Colonic mucosa (tissue), 4 donors: ENCODE measurements at regions not wholly inside any gene's neighbourhood (a gene's known extent, or its start where the extent isn't known, plus 50 kb on each side); places are given as distances from the start of the nearest gene placed in this dataset.
A peak's percentile ranks its signal among the peaks of the same experiment; 100 is the strongest.
"Not testable (repeated sequence)": the region's sequence is repeated elsewhere in the genome, so short reads cannot be mapped to it uniquely, and the experiment has no call there.

Source experiments
- DNase-seq: peaks from one replicate; pipeline ENCODE4 v3.0.0-alpha.2; 2020
- H3K27ac ChIP-seq: fragments of 200-600 bp; one replicate; pipeline ENCODE4 v1.8.0; 2021
- H3K27me3 ChIP-seq: fragments of 200-600 bp; one replicate; pipeline ENCODE4 v1.8.0; 2021
- H3K36me3 ChIP-seq: fragments of 200-600 bp; one replicate; pipeline ENCODE4 v1.8.0; 2021
- H3K4me1 ChIP-seq: fragments of 200-600 bp; one replicate; pipeline ENCODE4 v1.8.0; 2021; ENCODE audit warnings: mild to moderate bottlenecking
- H3K4me3 ChIP-seq: fragments of 200-600 bp; one replicate; pipeline ENCODE4 v1.8.0; 2021
- H3K9ac ChIP-seq, 2 donors: one replicate each; pipeline ENCODE4 v1.7.0; 2013; ENCODE audit warnings: control low read depth in 2 of 2, low read depth in 2 of 2, low read length in 2 of 2
- H3K9me3 ChIP-seq: fragments of 200-600 bp; one replicate; pipeline ENCODE4 v1.8.0; 2021
- CTCF ChIP-seq: fragments of 200-600 bp; IDR thresholded peaks from one replicate; pipeline ENCODE4 v1.8.0; 2022; ENCODE audit warnings: antibody characterized with exemption, mild to moderate bottlenecking
- intact Hi-C: fragments of 100-400 bp; cut with DNase I; formaldehyde crosslinking; loops from one replicate; pipeline ENCODE4 v1.14.1; 2022
- donor health status: healthy.
- donor health status: DM: no; HTN: no; CAD: no.
- donor health status: DM: no; HTN: no; CAD: no.

- intact Hi-C loops: no loop called here
- Histone ChIP-seq H3K27me3 (no peaks in the 10 kb centered on the region), H3K36me3 (no peaks in the 10 kb centered on the region), H3K9ac (no peak overlapping the region), H3K4me3 (no peak overlapping the region), H3K9me3 (no peaks in the 10 kb centered on the region), H3K27ac (no peak overlapping the region), H3K4me1 (no peaks in the 10 kb centered on the region)
- DNase-seq: no peak
- no peak for TF ChIP-seq CTCF
Observed at GRCh38 chr16:79386299-79386698, 214.2 kb downstream of the MAF start.

- no peak overlapping the region for H3K9ac ChIP-seq
- H3K36me3 ChIP-seq: no peaks in the 10 kb centered on the region
- H3K4me3 ChIP-seq: no peak overlapping the region
- intact Hi-C loops: no loop called here
- TF ChIP-seq CTCF: no peak
- no peaks in the 10 kb centered on the region for H3K27me3 ChIP-seq
- H3K9me3 ChIP-seq: no peaks in the 10 kb centered on the region
- H3K27ac ChIP-seq: peak overlapping the region; percentile 4
- H3K4me1 ChIP-seq: no peaks in the 10 kb centered on the region
- no peak for DNase-seq
Observed at GRCh38 chr16:79381603-79382042, 218.9 kb downstream of the MAF start.

GRCh38 chr16:79380995-79381602 lies 219.4 kb downstream of the MAF start:
- no peak for TF ChIP-seq CTCF
- Histone ChIP-seq H3K9me3 (no peaks in the 10 kb centered on the region), H3K4me3 (no peak overlapping the region), H3K27ac (peak overlapping the region; percentile 4), H3K4me1 (no peaks in the 10 kb centered on the region), H3K27me3 (no peaks in the 10 kb centered on the region), H3K36me3 (no peaks in the 10 kb centered on the region), H3K9ac (no peak overlapping the region)
- no peak for DNase-seq
- intact Hi-C loops: no loop called here

- H3K27ac ChIP-seq: no peak overlapping the region
- no peaks in the 10 kb centered on the region for H3K36me3 ChIP-seq
- H3K27me3 ChIP-seq: no peaks in the 10 kb centered on the region
- H3K9me3 ChIP-seq: no peaks in the 10 kb centered on the region
- H3K4me1 ChIP-seq: no peaks in the 10 kb centered on the region
- no peak overlapping the region for H3K9ac ChIP-seq
- no peak for TF ChIP-seq CTCF
- DNase-seq: no peak
- no peak overlapping the region for H3K4me3 ChIP-seq
- intact Hi-C loops: no loop called here
Observed at GRCh38 chr16:79379095-79379494, 221.4 kb downstream of the MAF start.

GRCh38 chr16:79377082-79377481 lies 223.5 kb downstream of the MAF start:
- intact Hi-C loops, H3K4me3 ChIP-seq, H3K9ac ChIP-seq, H3K36me3 ChIP-seq, H3K27me3 ChIP-seq, H3K9me3 ChIP-seq, H3K4me1 ChIP-seq, DNase-seq, H3K27ac ChIP-seq: not testable (repeated sequence)

GRCh38 chr16:79375351-79375750 lies 225.2 kb downstream of the MAF start:
- H3K27ac ChIP-seq: no peak overlapping the region
- no peaks in the 10 kb centered on the region for H3K27me3 ChIP-seq
- H3K9ac ChIP-seq: no peak overlapping the region
- H3K4me3 ChIP-seq: no peak overlapping the region
- no peaks in the 10 kb centered on the region for H3K36me3 ChIP-seq
- no peak for DNase-seq
- H3K4me1 ChIP-seq: no peaks in the 10 kb centered on the region
- no peak for TF ChIP-seq CTCF
- intact Hi-C loops: no loop called here
- no peaks in the 10 kb centered on the region for H3K9me3 ChIP-seq
